ENCODE measurements at regions not wholly inside any gene's neighbourhood (a gene's known extent, or its start where the extent isn't known, plus 50 kb on each side); places are given as distances from the start of the nearest gene placed in this dataset.

- no peaks in the 10 kb centered on the region; a peak in 1 of 5 replicates for H3K4me1 ChIP-seq (replicated peaks in 1 of 2; ENCODE audit: control insufficient read depth in 2 of 2, insufficient read depth in 2 of 2, low read length in 2 of 2)
- WGBS (ENCODE audit: insufficient coverage, low coverage, missing lambda C conversion rate), result 18% methylated on average over 2 of the region's 2 CpGs
- H3K79me2 ChIP-seq (ENCODE audit: control insufficient read depth, insufficient read depth, low read length), result no peaks in the 10 kb centered on the region
These were observed 259.6 kb upstream of the KRR1 start for GRCh38 chr12:75771023-75771422.

More at GRCh38 chr12:75771023-75771422, 259.6 kb upstream of the KRR1 start:
- ChIA-PET POLR2A (no interaction called here), CTCF (ENCODE audit: low intra/inter-chr PET ratio) (interaction anchor here (0.7 kb wide), 2 partner anchors 10 to 200 kb away, joined by 3 read pairs; no protein-coding TSS in a partner anchor)
- Histone ChIP-seq H3K9me1 (ENCODE audit: control insufficient read depth, insufficient read depth, low read length) (no peaks in the 10 kb centered on the region), H3K4me3 (no peak overlapping the region), H3K36me3 (ENCODE audit: control insufficient read depth, insufficient read depth, low read length) (no peaks in the 10 kb centered on the region), H3K4me2 (ENCODE audit: insufficient read depth, low read length) (no peak overlapping the region), H3K9ac (ENCODE audit: insufficient read depth in 1 of 2, low read depth in 2 of 2, low read length in 2 of 2) (no peak overlapping the region), H4K20me1 (replicated peaks; ENCODE audit: control insufficient read depth, insufficient read depth, low read length) (no peaks in the 10 kb centered on the region), H3K27ac (ENCODE audit: extremely low read depth, low read depth, low read length) (no peak overlapping the region), H3K9me3 (replicated peaks; ENCODE audit: control insufficient read depth, insufficient read depth, low read depth, low read length) (no peaks in the 10 kb centered on the region), H3K27me3 (ENCODE audit: control insufficient read depth in 2 of 2, insufficient read depth in 2 of 2, low read length in 2 of 2) (no peaks in the 10 kb centered on the region; a peak in 1 of 5 replicates), H2AFZ (ENCODE audit: low read depth, low read length) (no peak overlapping the region)
- intact Hi-C loops (cut with micrococcal nuclease), result no loop called here
- no peak for ATAC-seq
- in situ Hi-C loops (cut with MboI), result no loop called here
- FAIRE-seq, result no peak
- DNase-seq (ENCODE audit: extremely low read depth in 1 of 4, low spot score in 3 of 4), result no peak
- TF ChIP-seq, protein P1, sequence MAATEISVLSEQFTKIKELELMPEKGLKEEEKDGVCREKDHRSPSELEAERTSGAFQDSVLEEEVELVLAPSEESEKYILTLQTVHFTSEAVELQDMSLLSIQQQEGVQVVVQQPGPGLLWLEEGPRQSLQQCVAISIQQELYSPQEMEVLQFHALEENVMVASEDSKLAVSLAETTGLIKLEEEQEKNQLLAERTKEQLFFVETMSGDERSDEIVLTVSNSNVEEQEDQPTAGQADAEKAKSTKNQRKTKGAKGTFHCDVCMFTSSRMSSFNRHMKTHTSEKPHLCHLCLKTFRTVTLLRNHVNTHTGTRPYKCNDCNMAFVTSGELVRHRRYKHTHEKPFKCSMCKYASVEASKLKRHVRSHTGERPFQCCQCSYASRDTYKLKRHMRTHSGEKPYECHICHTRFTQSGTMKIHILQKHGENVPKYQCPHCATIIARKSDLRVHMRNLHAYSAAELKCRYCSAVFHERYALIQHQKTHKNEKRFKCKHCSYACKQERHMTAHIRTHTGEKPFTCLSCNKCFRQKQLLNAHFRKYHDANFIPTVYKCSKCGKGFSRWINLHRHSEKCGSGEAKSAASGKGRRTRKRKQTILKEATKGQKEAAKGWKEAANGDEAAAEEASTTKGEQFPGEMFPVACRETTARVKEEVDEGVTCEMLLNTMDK (IDR thresholded peaks at IDR 0.05; ENCODE audit: borderline replicate concordance, insufficient read depth, low read depth, low read length, poor library complexity, severe bottlenecking), result no peak
- TF ChIP-seq ATF3 (IDR thresholded peaks at IDR 0.05), result peak; percentile 53
- no peak for TF ChIP-seq ATF3 (CRISPR knock-in tag; conservative IDR thresholded peaks at IDR 0.05)
- no peak for TF ChIP-seq CTBP1 (IDR thresholded peaks at IDR 0.05; ENCODE audit: borderline replicate concordance)
- TF ChIP-seq CHD1 (IDR thresholded peaks at IDR 0.05; ENCODE audit: low read length), result no peak
- no peak for TF ChIP-seq PCBP2 (IDR thresholded peaks at IDR 0.05; ENCODE audit: low read depth, low read length, poor library complexity, severe bottlenecking)
- TF ChIP-seq KLF1 (tag; IDR thresholded peaks at IDR 0.05), result no peak
- BruUV-seq (replicated peaks), result no TSS peak
